K562 (cell line): ENCODE measurements at regions not wholly inside any gene's neighbourhood (a gene's known extent, or its start where the extent isn't known, plus 50 kb on each side); places are given as distances from the start of the nearest gene placed in this dataset.

ENCODE experiments used
- BHLHE40 ChIP-seq: IDR thresholded peaks from 2 replicates; pipeline ENCODE4 v1.6.1; 2011; ENCODE audit warnings: low read length, improper control_type of control experiment
- DPF2 ChIP-seq: fragments of 450-650 bp; IDR thresholded peaks from 2 replicates; pipeline ENCODE4 v1.6.1; 2016
- HDAC3 ChIP-seq: fragments of 450-650 bp; IDR thresholded peaks from 2 replicates; pipeline ENCODE4 v1.6.1; 2018; ENCODE audit warnings: borderline replicate concordance, mild to moderate bottlenecking, moderate library complexity; ENCODE audit not compliant: partially characterized antibody
- HNRNPH1 ChIP-seq: fragments of 200-400 bp; formaldehyde crosslinking; optimal IDR thresholded peaks from 2 replicates; pipeline ENCODE3; 2017; ENCODE audit warnings: low read depth, mild to moderate bottlenecking, low read length, moderate library complexity
- IRF2 ChIP-seq: sonication (generic); formaldehyde crosslinking; IDR thresholded peaks from 2 replicates; pipeline ENCODE4 v1.8.1; 2022; ENCODE audit warnings: mild to moderate bottlenecking, missing genetic modification reagents
- MECOM ChIP-seq: fragments of 250-450 bp; sonication (Bioruptor Pico); IDR thresholded peaks from 2 replicates; pipeline ENCODE4 v1.8.0; 2022; ENCODE audit warnings: inconsistent platforms
- SRSF9 ChIP-seq: fragments of 200-400 bp; formaldehyde crosslinking; IDR thresholded peaks from 2 replicates; pipeline ENCODE4 v1.6.1; 2017; ENCODE audit warnings: low read depth, low read length, borderline replicate concordance
- TF ChIP-seq, protein P1 (sequence below), 2 experiments: fragments of 450-650 bp; formaldehyde crosslinking in 1 of 2; IDR thresholded peaks; 2 replicates each; pipeline versions ENCODE4 v1.4.0 to v1.6.1; 2014 to 2020; ENCODE audit warnings: mild to moderate bottlenecking in 2 of 2, borderline replicate concordance in 1 of 2, low read depth in 1 of 2
- TF ChIP-seq, protein P2 (sequence below): fragments of 200-800 bp; sonication (Bioruptor generic); IDR thresholded peaks from 2 replicates; pipeline ENCODE4 v1.6.1; 2017; ENCODE audit warnings: missing genetic modification characterization, missing compliant biosample characterization
- TF ChIP-seq, protein P3 (sequence below): IDR thresholded peaks from 3 replicates; pipeline ENCODE4 v1.6.1; 2011; ENCODE audit warnings: borderline replicate concordance, mild to moderate bottlenecking, moderate library complexity; ENCODE audit not compliant: insufficient read length; ENCODE audit errors: extremely low read depth

DNA sequence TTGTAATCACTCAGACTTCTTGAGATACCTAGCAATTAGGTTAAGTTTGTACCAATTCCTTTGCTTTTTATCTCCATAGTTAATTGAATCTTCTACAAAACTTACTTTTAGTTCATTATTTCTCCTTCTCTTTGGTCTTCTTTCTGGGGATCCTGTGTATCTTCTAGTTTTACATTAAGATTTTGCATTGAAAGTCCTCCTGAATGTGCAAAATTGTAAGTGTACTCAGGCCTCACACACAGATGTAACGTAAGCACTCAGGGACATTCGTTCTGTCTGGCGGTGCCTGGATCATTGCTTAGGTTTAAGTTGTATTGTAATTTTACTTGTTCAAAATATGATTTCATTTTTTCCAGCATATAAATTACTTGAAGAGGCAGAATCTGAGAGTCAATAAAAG is 222.6 kb upstream of the CPHXL start (continued):
- TF ChIP-seq, protein P1, sequence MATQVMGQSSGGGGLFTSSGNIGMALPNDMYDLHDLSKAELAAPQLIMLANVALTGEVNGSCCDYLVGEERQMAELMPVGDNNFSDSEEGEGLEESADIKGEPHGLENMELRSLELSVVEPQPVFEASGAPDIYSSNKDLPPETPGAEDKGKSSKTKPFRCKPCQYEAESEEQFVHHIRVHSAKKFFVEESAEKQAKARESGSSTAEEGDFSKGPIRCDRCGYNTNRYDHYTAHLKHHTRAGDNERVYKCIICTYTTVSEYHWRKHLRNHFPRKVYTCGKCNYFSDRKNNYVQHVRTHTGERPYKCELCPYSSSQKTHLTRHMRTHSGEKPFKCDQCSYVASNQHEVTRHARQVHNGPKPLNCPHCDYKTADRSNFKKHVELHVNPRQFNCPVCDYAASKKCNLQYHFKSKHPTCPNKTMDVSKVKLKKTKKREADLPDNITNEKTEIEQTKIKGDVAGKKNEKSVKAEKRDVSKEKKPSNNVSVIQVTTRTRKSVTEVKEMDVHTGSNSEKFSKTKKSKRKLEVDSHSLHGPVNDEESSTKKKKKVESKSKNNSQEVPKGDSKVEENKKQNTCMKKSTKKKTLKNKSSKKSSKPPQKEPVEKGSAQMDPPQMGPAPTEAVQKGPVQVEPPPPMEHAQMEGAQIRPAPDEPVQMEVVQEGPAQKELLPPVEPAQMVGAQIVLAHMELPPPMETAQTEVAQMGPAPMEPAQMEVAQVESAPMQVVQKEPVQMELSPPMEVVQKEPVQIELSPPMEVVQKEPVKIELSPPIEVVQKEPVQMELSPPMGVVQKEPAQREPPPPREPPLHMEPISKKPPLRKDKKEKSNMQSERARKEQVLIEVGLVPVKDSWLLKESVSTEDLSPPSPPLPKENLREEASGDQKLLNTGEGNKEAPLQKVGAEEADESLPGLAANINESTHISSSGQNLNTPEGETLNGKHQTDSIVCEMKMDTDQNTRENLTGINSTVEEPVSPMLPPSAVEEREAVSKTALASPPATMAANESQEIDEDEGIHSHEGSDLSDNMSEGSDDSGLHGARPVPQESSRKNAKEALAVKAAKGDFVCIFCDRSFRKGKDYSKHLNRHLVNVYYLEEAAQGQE (IDR thresholded peaks at IDR 0.05; ENCODE audit: borderline replicate concordance): no peak
- TF ChIP-seq, protein P1 (CRISPR knock-in tag; IDR thresholded peaks at IDR 0.05; ENCODE audit: low read depth): no peak
- TF ChIP-seq SRSF9 (no peak), DPF2 (no peak), MECOM (CRISPR knock-in tag) (no peak), HNRNPH1 (no peak), BHLHE40 (no peak), HDAC3 (no peak), IRF2 (CRISPR knock-in tag) (no peak)
- TF ChIP-seq, protein P2, sequence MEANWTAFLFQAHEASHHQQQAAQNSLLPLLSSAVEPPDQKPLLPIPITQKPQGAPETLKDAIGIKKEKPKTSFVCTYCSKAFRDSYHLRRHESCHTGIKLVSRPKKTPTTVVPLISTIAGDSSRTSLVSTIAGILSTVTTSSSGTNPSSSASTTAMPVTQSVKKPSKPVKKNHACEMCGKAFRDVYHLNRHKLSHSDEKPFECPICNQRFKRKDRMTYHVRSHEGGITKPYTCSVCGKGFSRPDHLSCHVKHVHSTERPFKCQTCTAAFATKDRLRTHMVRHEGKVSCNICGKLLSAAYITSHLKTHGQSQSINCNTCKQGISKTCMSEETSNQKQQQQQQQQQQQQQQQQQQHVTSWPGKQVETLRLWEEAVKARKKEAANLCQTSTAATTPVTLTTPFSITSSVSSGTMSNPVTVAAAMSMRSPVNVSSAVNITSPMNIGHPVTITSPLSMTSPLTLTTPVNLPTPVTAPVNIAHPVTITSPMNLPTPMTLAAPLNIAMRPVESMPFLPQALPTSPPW (CRISPR knock-in tag): no peak
- TF ChIP-seq, protein P3, sequence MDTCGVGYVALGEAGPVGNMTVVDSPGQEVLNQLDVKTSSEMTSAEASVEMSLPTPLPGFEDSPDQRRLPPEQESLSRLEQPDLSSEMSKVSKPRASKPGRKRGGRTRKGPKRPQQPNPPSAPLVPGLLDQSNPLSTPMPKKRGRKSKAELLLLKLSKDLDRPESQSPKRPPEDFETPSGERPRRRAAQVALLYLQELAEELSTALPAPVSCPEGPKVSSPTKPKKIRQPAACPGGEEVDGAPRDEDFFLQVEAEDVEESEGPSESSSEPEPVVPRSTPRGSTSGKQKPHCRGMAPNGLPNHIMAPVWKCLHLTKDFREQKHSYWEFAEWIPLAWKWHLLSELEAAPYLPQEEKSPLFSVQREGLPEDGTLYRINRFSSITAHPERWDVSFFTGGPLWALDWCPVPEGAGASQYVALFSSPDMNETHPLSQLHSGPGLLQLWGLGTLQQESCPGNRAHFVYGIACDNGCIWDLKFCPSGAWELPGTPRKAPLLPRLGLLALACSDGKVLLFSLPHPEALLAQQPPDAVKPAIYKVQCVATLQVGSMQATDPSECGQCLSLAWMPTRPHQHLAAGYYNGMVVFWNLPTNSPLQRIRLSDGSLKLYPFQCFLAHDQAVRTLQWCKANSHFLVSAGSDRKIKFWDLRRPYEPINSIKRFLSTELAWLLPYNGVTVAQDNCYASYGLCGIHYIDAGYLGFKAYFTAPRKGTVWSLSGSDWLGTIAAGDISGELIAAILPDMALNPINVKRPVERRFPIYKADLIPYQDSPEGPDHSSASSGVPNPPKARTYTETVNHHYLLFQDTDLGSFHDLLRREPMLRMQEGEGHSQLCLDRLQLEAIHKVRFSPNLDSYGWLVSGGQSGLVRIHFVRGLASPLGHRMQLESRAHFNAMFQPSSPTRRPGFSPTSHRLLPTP: no peak
